IPS-20b (cell line): ENCODE measurements at regions not wholly inside any gene's neighbourhood (a gene's known extent, or its start where the extent isn't known, plus 50 kb on each side); places are given as distances from the start of the nearest gene placed in this dataset.

ENCODE experiments used
- H3K27ac ChIP-seq: one replicate; pipeline ENCODE4 v1.5.1; 2013; ENCODE audit warnings: low read length
- H3K27me3 ChIP-seq: 2 replicates; pipeline ENCODE4 v1.6.1; 2013; ENCODE audit warnings: mild to moderate bottlenecking, low read length, inconsistent platforms; ENCODE audit not compliant: insufficient read depth
- H3K36me3 ChIP-seq: 2 replicates; pipeline ENCODE4 v1.6.1; 2013; ENCODE audit warnings: low read depth, mild to moderate bottlenecking, inconsistent platforms, low read length, moderate library complexity; ENCODE audit not compliant: insufficient read depth
- H3K4me1 ChIP-seq: 2 replicates; pipeline ENCODE4 v1.6.1; 2013; ENCODE audit warnings: mild to moderate bottlenecking, control low read depth, inconsistent platforms, low read length, moderate library complexity; ENCODE audit not compliant: insufficient read depth
- H3K4me3 ChIP-seq: 2 replicates; pipeline ENCODE4 v1.5.1; 2013; ENCODE audit warnings: mild to moderate bottlenecking, low read length, inconsistent platforms
- H3K9ac ChIP-seq: 2 replicates; pipeline ENCODE4 v1.6.1; 2013; ENCODE audit warnings: low read depth, mild to moderate bottlenecking, inconsistent platforms, low read length, moderate library complexity
- H3K9me3 ChIP-seq: 2 replicates; pipeline ENCODE4 v1.6.1; 2013; ENCODE audit warnings: mild to moderate bottlenecking, low read depth, low read length, inconsistent platforms; ENCODE audit not compliant: insufficient read depth

GRCh38 chr11:80898910-80899309 is 1458.1 kb upstream of the TENM4 start:
- Histone ChIP-seq H3K36me3 (no peaks in the 10 kb centered on the region), H3K9me3 (no peaks in the 10 kb centered on the region), H3K9ac (no peak overlapping the region), H3K27me3 (no peaks in the 10 kb centered on the region), H3K4me1 (no peaks in the 10 kb centered on the region), H3K27ac (no peak overlapping the region), H3K4me3 (no peak overlapping the region)

- Histone ChIP-seq H3K4me1 (no peaks in the 10 kb centered on the region), H3K27ac (no peak overlapping the region), H3K9me3 (no peaks in the 10 kb centered on the region), H3K27me3 (no peaks in the 10 kb centered on the region), H3K4me3 (no peak overlapping the region), H3K9ac (no peak overlapping the region), H3K36me3 (no peaks in the 10 kb centered on the region)
These were observed 1445.9 kb upstream of the TENM4 start for GRCh38 chr11:80886684-80887083.

GRCh38 chr11:80873310-80873999 is 1432.6 kb upstream of the TENM4 start:
- no peaks in the 10 kb centered on the region for H3K9me3 ChIP-seq
- H3K4me3 ChIP-seq, result no peak overlapping the region
- no peak overlapping the region for H3K9ac ChIP-seq

GRCh38 chr11:80872116-80872728 is 1431.4 kb upstream of the TENM4 start:
- no peaks in the 10 kb centered on the region for H3K36me3 ChIP-seq
- no peak overlapping the region for H3K4me3 ChIP-seq
- no peak overlapping the region for H3K27ac ChIP-seq
- no peaks in the 10 kb centered on the region for H3K9me3 ChIP-seq
- H3K9ac ChIP-seq, result no peak overlapping the region
- no peaks in the 10 kb centered on the region for H3K4me1 ChIP-seq
- H3K27me3 ChIP-seq, result no peaks in the 10 kb centered on the region

More at GRCh38 chr11:80873310-80873999, 1432.6 kb upstream of the TENM4 start:
- no peaks in the 10 kb centered on the region for H3K27me3 ChIP-seq
- H3K27ac ChIP-seq, result no peak overlapping the region
- H3K36me3 ChIP-seq, result no peaks in the 10 kb centered on the region
- H3K4me1 ChIP-seq, result no peaks in the 10 kb centered on the region

- Histone ChIP-seq H3K9ac (no peak overlapping the region), H3K27me3 (no peaks in the 10 kb centered on the region), H3K9me3 (no peaks in the 10 kb centered on the region), H3K27ac (no peak overlapping the region), H3K36me3 (no peaks in the 10 kb centered on the region), H3K4me3 (no peak overlapping the region), H3K4me1 (no peaks in the 10 kb centered on the region)
These were observed 1428.0 kb upstream of the TENM4 start for GRCh38 chr11:80868831-80869230.

- H3K9ac ChIP-seq, result no peak overlapping the region
- no peak overlapping the region for H3K4me3 ChIP-seq
- no peaks in the 10 kb centered on the region for H3K9me3 ChIP-seq
These were observed 1421.2 kb upstream of the TENM4 start for GRCh38 chr11:80862011-80862410.

GRCh38 chr11:80861193-80861592 is 1420.4 kb upstream of the TENM4 start:
- no peaks in the 10 kb centered on the region for H3K36me3 ChIP-seq
- H3K4me1 ChIP-seq, result no peaks in the 10 kb centered on the region
- no peaks in the 10 kb centered on the region for H3K9me3 ChIP-seq
- no peak overlapping the region for H3K27ac ChIP-seq
- H3K4me3 ChIP-seq, result no peak overlapping the region
- H3K27me3 ChIP-seq, result no peaks in the 10 kb centered on the region
- no peak overlapping the region for H3K9ac ChIP-seq

More at GRCh38 chr11:80862011-80862410, 1421.2 kb upstream of the TENM4 start:
- Histone ChIP-seq H3K27ac (no peak overlapping the region), H3K4me1 (no peaks in the 10 kb centered on the region), H3K27me3 (no peaks in the 10 kb centered on the region), H3K36me3 (no peaks in the 10 kb centered on the region)

GRCh38 chr11:80860632-80861031 is 1419.8 kb upstream of the TENM4 start:
- Histone ChIP-seq H3K36me3 (no peaks in the 10 kb centered on the region), H3K27me3 (no peaks in the 10 kb centered on the region), H3K4me3 (no peak overlapping the region), H3K27ac (no peak overlapping the region), H3K9me3 (no peaks in the 10 kb centered on the region), H3K9ac (no peak overlapping the region), H3K4me1 (no peaks in the 10 kb centered on the region)

- Histone ChIP-seq H3K4me3 (no peak overlapping the region), H3K4me1 (no peaks in the 10 kb centered on the region), H3K9ac (no peak overlapping the region), H3K27me3 (no peaks in the 10 kb centered on the region), H3K9me3 (no peaks in the 10 kb centered on the region), H3K36me3 (no peaks in the 10 kb centered on the region), H3K27ac (no peak overlapping the region)
These were observed 1415.2 kb upstream of the TENM4 start for GRCh38 chr11:80856066-80856465.

- Histone ChIP-seq H3K4me1 (no peaks in the 10 kb centered on the region), H3K36me3 (no peaks in the 10 kb centered on the region), H3K4me3 (no peak overlapping the region), H3K27me3 (no peaks in the 10 kb centered on the region), H3K9ac (no peak overlapping the region), H3K27ac (no peak overlapping the region), H3K9me3 (no peaks in the 10 kb centered on the region)
These were observed 1414.6 kb upstream of the TENM4 start for GRCh38 chr11:80855426-80855825.

- Histone ChIP-seq H3K4me1 (no peaks in the 10 kb centered on the region), H3K27me3 (no peaks in the 10 kb centered on the region), H3K9me3 (no peaks in the 10 kb centered on the region), H3K4me3 (no peak overlapping the region), H3K36me3 (no peaks in the 10 kb centered on the region), H3K9ac (no peak overlapping the region), H3K27ac (no peak overlapping the region)
These were observed 1408.4 kb upstream of the TENM4 start for GRCh38 chr11:80849253-80849652.

GRCh38 chr11:80846979-80847378 is 1406.1 kb upstream of the TENM4 start:
- no peaks in the 10 kb centered on the region for H3K4me1 ChIP-seq
- no peaks in the 10 kb centered on the region for H3K36me3 ChIP-seq
- H3K27me3 ChIP-seq, result no peaks in the 10 kb centered on the region
- no peaks in the 10 kb centered on the region for H3K9me3 ChIP-seq
- no peak overlapping the region for H3K9ac ChIP-seq
- no peak overlapping the region for H3K27ac ChIP-seq
- H3K4me3 ChIP-seq, result no peak overlapping the region
